Bronchial epithelial cell (primary cell): ENCODE measurements at regions not wholly inside any gene's neighbourhood (a gene's known extent, or its start where the extent isn't known, plus 50 kb on each side); places are given as distances from the start of the nearest gene placed in this dataset.

Source experiments
- DNase-seq: peaks from one replicate; pipeline ENCODE4 v3.0.0-alpha.2; 2010; ENCODE audit warnings: low read depth
- FAIRE-seq: peaks from 2 replicates; lab custom pipeline; 2011; peaks lifted over from hg19 to GRCh38; lab: Jason Lieb, UNC
- H3K27me3 ChIP-seq: 2 replicates; pipeline ENCODE4 v1.5.1; 2011; ENCODE audit warnings: low read length; ENCODE audit not compliant: control insufficient read depth, insufficient read depth
- H3K36me3 ChIP-seq: 2 replicates; pipeline ENCODE4 v1.5.1; 2011; ENCODE audit warnings: low read length; ENCODE audit not compliant: control insufficient read depth, insufficient read depth
- H3K4me3 ChIP-seq: 2 replicates; pipeline ENCODE4 v1.5.1; 2011; ENCODE audit warnings: mild to moderate bottlenecking, low read depth, low read length, control low read depth
- CTCF ChIP-seq: IDR thresholded peaks from 2 replicates; pipeline ENCODE4 v1.5.1; 2011; ENCODE audit warnings: mild to moderate bottlenecking, moderate library complexity, low read length, control low read depth, inconsistent platforms; ENCODE audit not compliant: insufficient read depth, severe bottlenecking

DNA sequence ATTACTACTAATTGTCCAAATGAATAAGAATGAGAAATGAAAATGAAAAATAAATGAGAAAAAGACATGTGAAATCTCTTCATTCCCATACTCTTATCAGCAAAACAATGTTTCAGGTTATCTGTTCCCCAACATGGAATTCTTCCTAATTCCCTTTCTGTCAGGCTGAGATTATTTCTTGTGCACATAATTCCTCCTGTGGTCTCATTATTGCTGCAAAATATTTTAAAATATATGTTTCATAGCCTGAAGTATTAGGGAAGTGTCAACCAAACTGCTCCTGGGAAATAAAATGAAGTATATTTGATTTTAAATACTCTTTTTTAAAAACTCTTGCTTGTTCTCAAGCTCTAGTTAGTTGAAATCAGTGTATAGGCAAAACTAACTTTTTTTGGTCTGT lies 314.9 kb downstream of the USP25 start:
- H3K36me3 ChIP-seq = no peaks in the 10 kb centered on the region
- TF ChIP-seq CTCF = no peak
- no peak overlapping the region for H3K4me3 ChIP-seq
- no peak for FAIRE-seq
- no peaks in the 10 kb centered on the region for H3K27me3 ChIP-seq
- DNase-seq = no peak

GRCh38 chr21:16046656-16047330 lies 317.0 kb downstream of the USP25 start:
- Histone ChIP-seq H3K4me3 (no peak overlapping the region), H3K36me3 (no peaks in the 10 kb centered on the region), H3K27me3 (no peaks in the 10 kb centered on the region)
- FAIRE-seq (no peak), DNase-seq (peak; percentile 46)
- no peak for TF ChIP-seq CTCF

DNA sequence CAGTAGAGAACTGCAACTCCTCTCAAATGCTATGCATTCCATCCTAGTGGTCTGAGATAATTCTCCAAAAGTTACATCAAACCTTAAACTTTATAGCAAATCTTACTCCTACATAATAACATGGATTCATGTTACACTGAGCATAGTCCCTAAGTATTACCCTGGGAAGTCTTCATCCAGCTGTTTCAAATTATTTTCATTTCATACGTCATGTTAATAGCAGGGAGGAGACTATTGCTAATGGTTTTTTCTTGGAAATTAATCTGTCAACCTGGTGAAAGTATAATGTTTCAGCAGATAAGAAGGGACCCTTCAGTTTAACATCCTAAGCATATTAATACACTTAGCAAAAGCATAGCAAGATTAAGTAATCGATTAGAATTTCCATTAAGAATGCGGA lies 318.1 kb downstream of the USP25 start:
- DNase-seq (no peak), FAIRE-seq (no peak)
- Histone ChIP-seq H3K27me3 (no peaks in the 10 kb centered on the region), H3K36me3 (no peaks in the 10 kb centered on the region), H3K4me3 (no peak overlapping the region)
- TF ChIP-seq CTCF = no peak

- FAIRE-seq (no peak), DNase-seq (no peak)
- Histone ChIP-seq H3K27me3 (no peaks in the 10 kb centered on the region), H3K36me3 (no peaks in the 10 kb centered on the region), H3K4me3 (no peak overlapping the region)
- TF ChIP-seq CTCF = no peak
Observed at GRCh38 chr21:16055014-16055413, 325.2 kb downstream of the USP25 start.

DNA sequence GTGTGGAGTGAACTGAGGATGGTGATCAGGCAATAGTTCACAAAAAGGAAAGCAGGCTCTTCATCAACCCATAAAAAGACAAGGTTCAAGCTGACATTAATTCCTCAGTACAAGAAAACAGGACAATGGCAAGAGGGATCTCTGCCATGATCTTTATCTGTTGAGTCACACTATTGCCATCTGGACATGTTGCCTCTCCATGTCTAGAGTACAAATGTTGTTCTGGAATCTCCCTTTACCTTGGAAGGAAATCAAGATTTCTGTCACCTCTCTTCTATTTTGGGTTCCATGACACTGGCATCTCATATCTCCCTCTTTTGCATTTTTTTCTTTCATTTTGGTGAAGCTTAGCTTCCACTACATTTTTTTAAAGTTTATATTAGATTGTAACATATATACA lies 329.1 kb downstream of the USP25 start:
- Histone ChIP-seq H3K36me3 (no peaks in the 10 kb centered on the region), H3K27me3 (no peaks in the 10 kb centered on the region), H3K4me3 (no peak overlapping the region)
- no peak for TF ChIP-seq CTCF
- DNase-seq = no peak
- peak; percentile 62 for FAIRE-seq

DNA sequence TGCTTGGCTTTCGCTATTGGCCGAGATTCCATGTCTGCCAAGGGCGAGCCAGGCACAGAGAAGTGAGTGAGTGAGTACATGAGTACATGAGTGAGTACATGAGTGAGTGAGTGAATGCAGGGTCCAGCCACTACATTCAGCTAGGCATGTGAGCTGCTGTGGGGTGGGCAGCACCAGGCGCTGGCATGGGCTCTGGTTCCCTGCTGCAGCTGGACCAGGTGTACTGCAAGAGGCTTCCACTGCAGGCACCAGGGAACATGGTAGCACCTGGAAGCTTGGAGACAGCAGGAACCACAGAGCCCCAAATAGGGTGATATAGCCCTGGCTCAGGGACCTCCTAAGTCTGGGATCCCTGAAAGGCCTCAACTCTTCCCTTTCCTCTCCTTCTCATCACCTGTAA lies 330.2 kb downstream of the USP25 start:
- DNase-seq = no peak
- no peak for TF ChIP-seq CTCF
- FAIRE-seq = peak; percentile 62
- no peaks in the 10 kb centered on the region for H3K36me3 ChIP-seq
- no peak overlapping the region for H3K4me3 ChIP-seq
- H3K27me3 ChIP-seq = no peaks in the 10 kb centered on the region
